Right ventricle myocardium superior (tissue), 1 donor: ENCODE measurements at regions not wholly inside any gene's neighbourhood (a gene's known extent, or its start where the extent isn't known, plus 50 kb on each side); places are given as distances from the start of the nearest gene placed in this dataset.

Source experiments
- ATAC-seq: fragments of 200-7000 bp; cut with Tn5 transposase; one replicate; pipeline ENCODE4 v1.9.1; 2020; ENCODE audit warnings: mild to moderate bottlenecking; ENCODE audit not compliant: poor library complexity
- DNase-seq: peaks from one replicate; pipeline ENCODE4 v3.0.0-alpha.2; 2020
- intact Hi-C: fragments of 100-400 bp; cut with DNase I; formaldehyde crosslinking; loops from one replicate; pipeline ENCODE4 v1.11.2; 2022
- donor health status: DM: no; HTN: yes; CAD: no; lungs with severe emphysema.

GRCh38 chr20:10962937-10963336, 289.1 kb upstream of the JAG1 start:
- DNase-seq (no peak), ATAC-seq (no peak)
- intact Hi-C loops: no loop called here

- DNase-seq (no peak), ATAC-seq (peak; percentile 78)
- intact Hi-C loops: no loop called here
Measured at GRCh38 chr20:10963717-10964266, 290.0 kb upstream of the JAG1 start.

GRCh38 chr20:10965936-10966470, 292.2 kb upstream of the JAG1 start:
- DNase-seq: no peak
- intact Hi-C loops: no loop called here
- peak; percentile 27 for ATAC-seq

- DNase-seq (no peak), ATAC-seq (no peak)
- intact Hi-C loops: no loop called here
Measured at GRCh38 chr20:10970109-10970508, 296.3 kb upstream of the JAG1 start.

- ATAC-seq (no peak), DNase-seq (no peak)
- intact Hi-C loops: no loop called here
Measured at GRCh38 chr20:10971096-10971495, 297.3 kb upstream of the JAG1 start.

GRCh38 chr20:10972219-10972860, 298.5 kb upstream of the JAG1 start:
- intact Hi-C loops: no loop called here
- DNase-seq: no peak
- no peak for ATAC-seq

- no peak for DNase-seq
- no peak for ATAC-seq
- intact Hi-C loops: no loop called here
Measured at GRCh38 chr20:10976051-10976450, 302.3 kb upstream of the JAG1 start.

- ATAC-seq (no peak), DNase-seq (no peak)
- intact Hi-C loops: no loop called here
Measured at GRCh38 chr20:10978019-10978702, 304.4 kb upstream of the JAG1 start.

- ATAC-seq (no peak), DNase-seq (no peak)
- intact Hi-C loops: no loop called here
Measured at GRCh38 chr20:10978713-10979112, 304.9 kb upstream of the JAG1 start.

GRCh38 chr20:10982692-10983091, 308.9 kb upstream of the JAG1 start:
- ATAC-seq (peak; percentile 98), DNase-seq (peak; percentile 77)
- intact Hi-C loops: no loop called here

- intact Hi-C loops: no loop called here
- no peak for DNase-seq
- ATAC-seq: no peak
Measured at GRCh38 chr20:10984294-10984693, 310.5 kb upstream of the JAG1 start.

- intact Hi-C loops: no loop called here
- ATAC-seq (no peak), DNase-seq (no peak)
Measured at GRCh38 chr20:10984913-10985312, 311.1 kb upstream of the JAG1 start.

- DNase-seq: no peak
- no peak for ATAC-seq
- intact Hi-C loops: no loop called here
Measured at GRCh38 chr20:10985536-10985935, 311.7 kb upstream of the JAG1 start.

GRCh38 chr20:10986586-10986985, 312.8 kb upstream of the JAG1 start:
- DNase-seq: no peak
- ATAC-seq: no peak
- intact Hi-C loops: no loop called here

- intact Hi-C loops: no loop called here
- ATAC-seq (no peak), DNase-seq (no peak)
Measured at GRCh38 chr20:10987651-10988383, 314.0 kb upstream of the JAG1 start.

- no peak for ATAC-seq
- DNase-seq: no peak
- intact Hi-C loops: no loop called here
Measured at GRCh38 chr20:10990625-10991382, 317.0 kb upstream of the JAG1 start.

GRCh38 chr20:10992731-10993130, 318.9 kb upstream of the JAG1 start:
- intact Hi-C loops: no loop called here
- DNase-seq: no peak
- ATAC-seq: peak; percentile 29

GRCh38 chr20:10994991-10995700, 321.3 kb upstream of the JAG1 start:
- DNase-seq: no peak
- intact Hi-C loops: no loop called here
- ATAC-seq: no peak
